Esophagus (tissue), 2 donors: ENCODE measurements at regions not wholly inside any gene's neighbourhood (a gene's known extent, or its start where the extent isn't known, plus 50 kb on each side); places are given as distances from the start of the nearest gene placed in this dataset.
"Not testable (repeated sequence)": the region's sequence is repeated elsewhere in the genome, so short reads cannot be mapped to it uniquely, and the experiment has no call there.

Experiments used
- H3K27ac ChIP-seq, 2 donors: one replicate each; pipeline ENCODE4 v1.5.1; 2013; ENCODE audit warnings: low read depth in 2 of 2, mild to moderate bottlenecking in 2 of 2, inconsistent platforms in 1 of 2, low read length in 1 of 2, moderate library complexity in 1 of 2
- H3K27me3 ChIP-seq, 2 donors: one replicate each; pipeline ENCODE4 v1.6.1; 2013; ENCODE audit warnings: low read length in 2 of 2, control low read depth in 1 of 2, mild to moderate bottlenecking in 1 of 2; ENCODE audit not compliant: insufficient read depth in 2 of 2, control insufficient read depth in 1 of 2
- H3K36me3 ChIP-seq, 2 donors: one replicate each; pipeline ENCODE4 v1.6.1; 2013; ENCODE audit warnings: low read length in 1 of 2; ENCODE audit not compliant: control insufficient read depth in 2 of 2, insufficient read depth in 2 of 2
- H3K4me1 ChIP-seq, 2 donors: one replicate each; pipeline ENCODE4 v1.6.1; 2013; ENCODE audit warnings: low read length in 1 of 2; ENCODE audit not compliant: control insufficient read depth in 2 of 2, insufficient read depth in 2 of 2
- H3K4me3 ChIP-seq, 2 donors: one replicate each; pipeline ENCODE4 v1.5.1; 2013; ENCODE audit warnings: low read length in 2 of 2, mild to moderate bottlenecking in 2 of 2, low read depth in 1 of 2, moderate library complexity in 1 of 2
- H3K9me3 ChIP-seq, 2 donors: one replicate each; pipeline ENCODE4 v1.6.1; 2013; ENCODE audit warnings: mild to moderate bottlenecking in 2 of 2, low read depth in 1 of 2, low read length in 1 of 2, moderate library complexity in 1 of 2; ENCODE audit not compliant: control insufficient read depth in 2 of 2, insufficient read depth in 1 of 2
- WGBS, 2 donors: extraction: QIAGEN DNeasy Blood & Tissue Kit; methylation state at CpG; one replicate each; pipeline ENCODE4 v1.1.7; 2013; 5-methylcytosine and 5-hydroxymethylcytosine counted together
- donor health status: healthy with polysubstance abuse.
- donor health status: Bipolar disorder and iron deficiency.

DNA sequence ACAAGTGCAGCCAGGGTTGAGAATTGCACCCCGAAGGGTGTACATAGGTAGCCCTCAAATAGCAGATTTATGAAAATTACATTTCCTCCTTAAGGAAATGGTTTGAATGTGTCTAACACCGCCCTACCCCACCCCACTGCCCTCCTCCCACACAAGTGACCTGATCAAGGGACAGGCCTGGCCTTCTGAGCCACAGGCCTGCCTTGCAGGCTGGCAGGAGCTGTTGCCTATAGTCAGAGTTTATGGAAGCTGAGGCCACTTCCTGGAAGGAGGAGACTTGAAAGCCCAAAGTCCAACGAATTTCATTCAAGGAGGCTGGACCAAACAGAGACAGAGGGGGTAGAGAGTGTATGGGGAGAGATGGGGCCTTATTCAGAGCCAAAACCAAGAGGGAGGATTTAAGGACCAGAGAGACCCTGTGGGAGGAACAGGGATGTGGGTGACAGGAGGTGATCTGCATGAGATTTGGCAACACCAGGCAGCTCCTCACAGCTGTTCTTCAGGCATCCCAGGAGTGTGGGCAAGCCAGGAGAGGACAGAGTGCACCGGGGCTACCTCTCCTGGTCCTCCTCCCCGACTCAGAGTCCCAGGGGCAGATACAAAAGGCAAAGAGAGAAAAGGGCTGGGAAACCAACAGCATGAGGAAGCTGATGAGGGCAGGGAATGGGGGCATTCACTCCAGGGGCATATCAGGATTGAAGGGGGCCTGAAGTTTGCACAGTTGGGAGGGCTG lies 100.4 kb upstream of the HES1 start:
- Histone ChIP-seq H3K9me3 (no peaks in the 10 kb centered on the region), H3K4me1 (peaks cover 0 to 7% of the 10 kb centered on the region in 2 donors), H3K27me3 (no peaks in the 10 kb centered on the region), H3K36me3 (no peaks in the 10 kb centered on the region), H3K4me3 (no peak overlapping the region), H3K27ac (no peak overlapping the region)
- WGBS, 2 donors, result 63 to 73% methylated on average over 5 of the region's 5 CpGs

DNA sequence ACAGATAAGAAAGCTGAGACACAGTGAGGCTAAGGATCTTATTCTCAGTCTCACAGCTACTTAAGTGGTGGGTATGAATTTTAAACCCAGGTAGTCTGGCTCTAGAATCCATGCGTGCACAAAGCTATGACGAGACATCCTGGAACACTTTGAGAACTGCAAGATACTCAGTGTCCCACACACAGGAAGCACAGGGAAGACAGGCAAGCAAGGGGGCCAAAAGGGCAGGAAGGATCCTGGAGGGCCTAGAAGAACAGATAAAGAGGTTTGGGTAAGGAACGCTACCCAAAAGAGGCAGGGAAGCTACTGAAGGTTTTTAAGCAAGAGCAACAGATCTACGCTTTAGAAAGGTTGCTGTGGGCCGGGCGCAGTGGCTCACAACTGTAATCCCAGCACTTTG lies 99.1 kb upstream of the HES1 start:
- 90 to 92% methylated on average over 6 of the region's 6 CpGs for WGBS, 2 donors
- no peak overlapping the region for H3K4me3 ChIP-seq

DNA sequence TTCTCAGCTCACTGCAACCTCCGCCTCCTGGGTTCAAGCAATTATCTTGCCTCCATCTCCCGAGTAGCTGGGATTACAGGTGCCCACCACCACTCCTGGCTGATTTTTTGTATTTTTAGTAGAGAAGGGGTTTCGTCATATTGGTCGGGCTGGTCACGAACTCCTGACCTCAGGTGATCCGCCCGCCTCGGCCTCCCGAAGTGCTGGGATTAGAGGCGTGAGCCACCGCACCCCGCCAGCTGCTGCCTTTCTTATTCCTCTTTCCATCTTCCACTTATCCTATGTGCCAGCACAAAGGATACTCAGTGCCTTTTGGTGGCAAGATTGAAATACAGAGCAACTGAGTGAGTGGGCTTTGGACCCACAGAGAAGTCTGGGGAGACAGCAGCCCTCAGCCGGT lies 97.6 kb upstream of the HES1 start:
- H3K4me1 ChIP-seq, H3K27ac ChIP-seq, H3K9me3 ChIP-seq, H3K27me3 ChIP-seq, H3K36me3 ChIP-seq, H3K4me3 ChIP-seq: not testable (repeated sequence)
- 85 to 91% methylated on average over 13 of the region's 13 CpGs for WGBS, 2 donors

More for the DNA sequence above, 99.1 kb upstream of the HES1 start:
- H3K4me1 ChIP-seq, result peaks cover 0 to 6% of the 10 kb centered on the region in 2 donors
- H3K27ac ChIP-seq, result no peak overlapping the region
- no peaks in the 10 kb centered on the region for H3K27me3 ChIP-seq
- H3K36me3 ChIP-seq, result no peaks in the 10 kb centered on the region
- H3K9me3 ChIP-seq, result no peaks in the 10 kb centered on the region

DNA sequence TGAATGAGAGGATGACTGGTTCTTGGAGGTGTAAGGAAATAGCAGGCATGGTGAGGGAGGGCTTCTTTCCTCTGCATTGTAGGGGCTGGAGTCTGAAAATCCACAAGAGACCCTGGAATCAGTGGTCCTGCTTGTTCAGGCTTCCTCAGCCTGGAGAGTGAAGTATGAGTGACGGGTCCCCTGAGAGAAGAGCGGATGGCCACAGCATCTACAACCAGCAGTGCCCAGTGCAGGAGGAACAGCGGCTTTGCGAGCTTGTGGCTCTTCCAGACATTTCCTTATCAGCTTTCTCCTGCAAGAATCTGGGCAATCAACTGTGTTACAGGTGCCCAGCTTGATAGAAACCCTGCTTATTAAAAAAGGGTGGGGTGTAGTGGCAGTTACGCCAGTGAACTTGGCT lies 97.0 kb upstream of the HES1 start:
- no peaks in the 10 kb centered on the region for H3K36me3 ChIP-seq
- H3K27me3 ChIP-seq, result no peaks in the 10 kb centered on the region
- no peaks in the 10 kb centered on the region for H3K9me3 ChIP-seq
- no peak overlapping the region for H3K27ac ChIP-seq
- WGBS, 2 donors, result 81 to 94% methylated on average over 5 of the region's 5 CpGs
- peaks cover 0 to 3% of the 10 kb centered on the region in 2 donors for H3K4me1 ChIP-seq
- no peak overlapping the region for H3K4me3 ChIP-seq

DNA sequence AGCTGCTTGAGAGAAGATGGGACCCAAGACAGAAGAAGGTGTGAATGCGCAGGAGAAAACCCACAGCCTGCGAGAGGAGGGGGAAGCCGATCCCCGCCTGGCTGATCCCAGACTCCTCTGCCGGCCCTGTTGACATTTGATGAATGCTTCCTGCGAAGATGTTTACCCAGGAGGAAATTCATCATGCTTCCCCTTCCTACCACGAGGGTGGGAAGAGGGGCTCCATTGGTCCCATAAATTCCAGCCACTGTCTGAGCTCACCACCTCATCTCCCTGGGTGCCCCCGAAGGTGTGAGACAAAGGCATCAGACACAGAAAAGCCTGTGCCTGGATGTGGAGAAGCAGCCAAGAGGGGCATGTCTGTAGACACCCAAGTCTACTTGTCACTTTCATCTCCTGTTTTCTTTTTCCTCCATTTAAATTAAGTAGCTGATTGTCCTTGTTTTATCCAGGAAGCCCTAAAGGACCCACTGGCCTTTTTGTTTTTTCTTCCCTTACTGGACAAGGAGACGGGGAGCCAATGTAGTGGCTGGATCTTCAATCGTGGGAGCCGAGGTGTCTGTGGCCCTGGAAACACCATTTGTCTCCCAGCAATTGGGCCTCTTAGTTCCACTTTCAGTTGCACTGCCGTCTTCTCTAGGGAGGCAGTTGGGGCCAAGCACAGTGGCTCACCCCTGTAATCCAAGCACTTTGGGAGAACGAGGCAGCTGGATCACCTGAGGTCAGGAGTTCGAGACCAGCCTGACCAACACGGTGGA lies 95.3 kb upstream of the HES1 start:
- Histone ChIP-seq H3K27ac (no peak overlapping the region), H3K36me3 (no peaks in the 10 kb centered on the region), H3K4me1 (no peaks in the 10 kb centered on the region), H3K27me3 (no peaks in the 10 kb centered on the region), H3K4me3 (no peak overlapping the region), H3K9me3 (no peaks in the 10 kb centered on the region)
- WGBS, 2 donors, result 71 to 73% methylated on average over 15 of the region's 15 CpGs

DNA sequence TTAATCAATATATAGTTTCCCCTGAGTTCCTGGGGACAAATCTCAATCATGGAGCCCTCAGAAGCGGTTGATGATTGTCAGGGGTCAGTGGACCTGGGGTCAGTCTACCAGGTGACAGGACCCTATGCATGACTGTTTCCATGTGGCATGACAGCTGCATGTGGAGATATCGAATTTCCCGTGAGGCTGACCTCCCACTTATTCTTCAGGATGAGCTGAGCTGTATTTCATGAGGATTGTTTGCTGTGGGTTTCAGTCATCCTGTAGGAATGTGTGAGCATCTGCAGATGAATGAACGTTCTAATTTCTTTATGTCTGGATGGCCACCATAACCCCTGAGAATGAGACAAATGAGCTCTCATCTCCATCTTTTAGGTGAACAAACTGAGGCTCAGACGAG lies 93.0 kb upstream of the HES1 start:
- H3K27ac ChIP-seq, result no peak overlapping the region
- no peaks in the 10 kb centered on the region for H3K36me3 ChIP-seq
- WGBS, 2 donors, result 80 to 81% methylated on average over 5 of the region's 5 CpGs
- no peaks in the 10 kb centered on the region for H3K27me3 ChIP-seq
- no peak overlapping the region for H3K4me3 ChIP-seq
- peaks cover 0 to 5% of the 10 kb centered on the region in 2 donors for H3K4me1 ChIP-seq
- H3K9me3 ChIP-seq, result no peaks in the 10 kb centered on the region

DNA sequence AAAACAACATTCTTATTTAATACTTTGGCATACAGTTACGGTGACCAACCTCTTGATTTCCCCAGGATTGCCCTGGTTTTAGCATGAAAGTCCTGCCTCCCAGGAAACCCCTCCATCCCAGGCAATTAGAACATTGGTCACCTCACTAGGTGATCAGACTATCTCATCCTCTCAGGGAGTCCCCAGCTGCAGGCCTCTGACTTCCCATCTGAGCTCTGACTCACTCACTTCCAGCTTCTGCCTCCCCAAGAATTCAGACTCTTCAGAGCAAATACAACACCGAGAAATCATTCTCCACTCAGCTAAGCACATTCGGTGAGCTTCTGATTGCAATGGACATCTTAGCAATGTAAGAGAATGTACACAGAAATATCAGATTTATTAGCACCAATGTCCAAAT lies 92.4 kb upstream of the HES1 start:
- no peak overlapping the region for H3K27ac ChIP-seq
- peaks cover 0 to 5% of the 10 kb centered on the region in 2 donors for H3K4me1 ChIP-seq
- no peaks in the 10 kb centered on the region for H3K9me3 ChIP-seq
- H3K36me3 ChIP-seq, result no peaks in the 10 kb centered on the region
- 86 to 90% methylated on average over 3 of the region's 3 CpGs for WGBS, 2 donors
- no peaks in the 10 kb centered on the region for H3K27me3 ChIP-seq
- no peak overlapping the region for H3K4me3 ChIP-seq

DNA sequence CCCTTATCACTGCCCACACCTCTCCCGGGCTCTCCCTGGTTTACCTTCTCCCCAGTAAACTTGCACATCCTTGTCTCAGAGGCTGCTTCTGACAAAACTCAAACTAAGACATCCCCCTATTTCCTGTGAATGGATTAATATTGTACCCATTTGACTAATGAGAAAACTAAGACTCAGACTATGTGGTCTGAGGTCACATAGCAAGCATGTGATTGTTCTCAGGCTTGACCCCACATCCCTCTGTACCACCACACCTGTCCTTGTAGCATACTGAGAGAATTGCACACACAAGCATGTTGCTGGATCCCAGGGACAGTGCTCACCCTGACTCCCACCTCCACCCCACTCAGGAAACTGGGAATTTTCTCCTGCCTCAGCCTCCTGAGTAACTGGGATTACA lies 90.7 kb upstream of the HES1 start:
- H3K27me3 ChIP-seq, result no peaks in the 10 kb centered on the region
- H3K36me3 ChIP-seq, result no peaks in the 10 kb centered on the region
- 86 to 90% methylated on average over 1 of the region's 1 CpG for WGBS, 2 donors
- H3K27ac ChIP-seq, result no peak overlapping the region
- H3K4me1 ChIP-seq, result peaks cover 0 to 5% of the 10 kb centered on the region in 2 donors
- no peaks in the 10 kb centered on the region for H3K9me3 ChIP-seq
- H3K4me3 ChIP-seq, result no peak overlapping the region

DNA sequence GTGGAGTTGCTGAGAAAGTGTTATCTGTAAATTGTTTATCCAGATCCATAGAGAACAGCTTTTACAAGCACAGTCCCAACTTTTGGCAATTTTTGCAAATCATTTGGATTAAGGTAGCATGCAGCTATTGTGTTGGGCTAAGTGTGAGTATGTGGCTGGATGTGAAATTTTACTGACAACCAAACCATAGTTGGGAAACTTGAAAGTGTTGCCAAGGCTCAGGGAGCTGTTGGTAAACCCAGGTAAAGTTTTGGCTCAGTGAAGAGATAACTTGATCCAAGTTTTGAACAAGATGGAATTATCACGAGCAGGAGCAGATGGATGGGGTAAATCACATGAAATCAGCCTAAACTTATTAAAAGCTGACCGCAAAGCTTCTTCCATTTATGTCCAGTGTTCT lies 90.0 kb upstream of the HES1 start:
- no peaks in the 10 kb centered on the region for H3K27me3 ChIP-seq
- WGBS, 2 donors, result 80 to 85% methylated on average over 2 of the region's 2 CpGs
- H3K4me1 ChIP-seq, result peaks cover 0 to 5% of the 10 kb centered on the region in 2 donors
- H3K36me3 ChIP-seq, result no peaks in the 10 kb centered on the region
- no peaks in the 10 kb centered on the region for H3K9me3 ChIP-seq
- H3K4me3 ChIP-seq, result no peak overlapping the region
- H3K27ac ChIP-seq, result no peak overlapping the region

DNA sequence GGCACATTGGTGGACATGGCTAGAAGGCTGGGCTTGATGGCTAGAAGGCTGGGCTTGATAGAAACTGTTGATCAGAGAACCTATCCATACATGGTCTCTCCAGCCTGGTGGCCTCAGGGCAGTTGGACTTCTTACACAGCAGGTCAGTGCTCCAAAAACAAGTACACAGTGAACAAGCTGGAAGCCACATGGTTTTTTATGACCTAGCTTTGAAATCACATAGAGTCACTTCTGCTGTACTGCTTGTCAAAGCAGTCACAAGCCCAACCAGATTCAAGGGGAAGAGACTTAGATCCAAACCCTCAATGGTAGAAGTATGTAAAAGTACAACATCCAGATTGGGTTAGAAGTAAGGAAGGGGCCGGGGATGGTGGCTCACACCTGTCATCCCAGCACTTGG lies 89.4 kb upstream of the HES1 start:
- H3K27me3 ChIP-seq, result no peaks in the 10 kb centered on the region
- peaks cover 0 to 5% of the 10 kb centered on the region in 2 donors for H3K4me1 ChIP-seq
- H3K9me3 ChIP-seq, result peaks cover 0 to 6% of the 10 kb centered on the region in 2 donors
- H3K27ac ChIP-seq, result no peak overlapping the region
- H3K36me3 ChIP-seq, result no peaks in the 10 kb centered on the region
- no peak overlapping the region for H3K4me3 ChIP-seq
- 90 to 98% methylated on average over 1 of the region's 1 CpG for WGBS, 2 donors
